GM18498 (cell line): ENCODE measurements at regions not wholly inside any gene's neighbourhood (a gene's known extent, or its start where the extent isn't known, plus 50 kb on each side); places are given as distances from the start of the nearest gene placed in this dataset.
"Not testable (repeated sequence)": the region's sequence is repeated elsewhere in the genome, so short reads cannot be mapped to it uniquely, and the experiment has no call there.

Experiments used
- ATAC-seq: cut with Tn5 transposase; IDR thresholded peaks from one replicate; pipeline ENCODE4 v1.9.1; 2021; ENCODE audit warnings: mild to moderate bottlenecking, moderate library complexity; ENCODE audit not compliant: unreplicated experiment

DNA sequence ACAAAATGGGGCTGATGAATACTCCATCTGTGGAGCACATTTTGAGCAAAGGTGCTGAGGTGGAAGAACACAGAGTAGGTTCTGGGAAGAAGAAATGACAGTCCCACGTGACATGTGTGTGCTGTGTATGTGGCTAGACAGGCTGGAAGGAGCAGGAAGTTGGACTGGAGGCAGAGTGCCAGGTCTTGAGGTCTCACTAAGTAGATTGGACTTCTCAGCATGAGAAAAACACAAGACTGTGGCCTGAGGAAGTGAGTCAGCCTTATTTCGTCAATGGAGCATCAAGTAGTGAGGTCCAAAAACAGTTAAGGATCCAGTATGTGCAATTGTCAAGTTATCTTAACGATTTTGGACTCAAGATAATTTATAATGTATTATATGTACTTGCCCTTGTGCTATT lies 736.5 kb downstream of the KCNJ2 start:
- no peak for ATAC-seq

DNA sequence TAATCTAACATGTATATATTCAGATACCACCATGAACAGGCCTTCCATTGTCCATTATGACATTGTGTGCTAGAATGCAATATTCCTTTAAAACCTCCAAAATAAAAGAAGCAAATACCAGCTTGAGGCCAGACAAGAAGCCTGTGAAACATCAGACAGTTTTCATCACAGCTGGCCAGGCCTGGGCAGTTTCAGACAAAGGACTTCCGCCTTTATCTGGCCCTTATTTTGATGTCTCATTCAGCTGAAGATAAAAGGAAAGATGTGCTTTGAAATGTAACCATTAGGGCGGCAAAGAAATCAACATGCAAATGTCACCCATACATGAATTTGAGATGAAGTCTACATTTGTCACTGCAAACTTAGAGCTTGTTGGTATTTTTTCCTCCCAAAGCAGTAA lies 737.5 kb downstream of the KCNJ2 start:
- no peak for ATAC-seq

DNA sequence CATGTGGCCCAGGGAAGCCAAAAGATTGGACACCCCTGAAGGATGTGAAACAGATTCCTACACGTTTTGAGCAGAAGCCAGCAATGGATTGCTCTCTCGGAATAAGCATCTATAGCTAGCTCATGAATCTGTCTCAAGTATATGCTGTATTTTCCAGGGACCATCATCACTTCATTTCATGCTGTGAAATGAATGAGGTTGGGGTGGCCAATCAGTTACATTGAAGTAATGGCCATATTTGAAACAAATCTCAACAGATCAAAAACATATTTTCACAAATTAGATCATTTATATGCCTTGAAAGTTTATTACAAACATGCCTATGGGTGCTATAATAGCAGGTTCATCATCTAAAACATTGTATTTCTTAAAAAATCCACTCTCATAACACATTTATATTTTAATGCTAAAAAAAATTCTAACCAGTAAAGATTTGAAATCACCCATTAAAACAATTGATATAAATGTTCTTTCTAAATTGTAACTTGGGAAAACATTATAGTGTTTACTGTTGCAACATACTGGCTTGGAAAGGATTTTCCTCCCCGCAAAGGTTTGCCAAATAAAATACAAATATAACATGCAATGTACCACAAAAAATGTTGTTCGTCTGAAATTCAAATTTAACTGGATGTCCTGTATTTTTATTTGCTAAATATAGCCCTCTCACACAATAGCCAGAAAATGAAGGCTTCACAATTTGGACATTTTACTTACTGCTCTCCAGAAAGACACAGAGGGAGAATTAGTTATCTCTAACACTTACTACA lies 743.6 kb downstream of the KCNJ2 start:
- no peak for ATAC-seq

DNA sequence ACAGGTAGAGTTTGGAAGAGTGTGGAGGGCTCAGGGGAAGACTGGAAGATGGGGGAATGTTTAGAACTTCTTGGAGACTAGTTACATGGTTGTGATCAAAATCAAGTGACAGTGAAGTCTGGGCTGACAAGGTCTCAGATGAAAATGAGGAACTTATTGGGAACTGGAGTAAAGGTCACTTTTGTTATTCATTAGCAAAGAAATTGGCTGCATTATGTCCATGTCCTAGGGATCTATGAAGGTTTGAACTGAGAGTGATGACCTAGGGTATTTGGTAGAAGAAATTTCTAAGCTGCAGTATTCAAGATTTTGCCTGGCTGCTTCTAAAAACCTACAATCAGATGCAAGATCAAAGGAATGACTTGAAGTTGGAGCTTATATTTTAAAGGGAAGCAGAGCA lies 747.1 kb downstream of the KCNJ2 start:
- no peak for ATAC-seq

DNA sequence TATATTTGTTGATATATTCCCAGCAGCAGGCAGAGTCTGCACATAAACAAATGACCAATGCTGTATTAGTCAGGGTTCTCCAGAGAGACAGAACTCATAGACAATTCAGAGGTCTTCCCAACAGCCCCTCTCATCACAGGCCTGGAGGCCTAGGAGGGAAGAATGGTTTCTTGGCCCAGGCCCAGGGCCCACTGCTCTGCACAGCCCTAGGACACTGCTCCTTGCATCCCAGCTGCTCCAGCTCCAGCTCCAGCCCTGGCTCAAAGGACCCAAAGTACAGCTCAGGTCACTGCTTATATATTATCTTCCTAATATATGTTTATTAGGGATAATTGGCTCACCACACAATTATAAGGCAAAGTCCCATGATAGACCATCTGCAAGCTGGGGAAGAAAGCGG lies 749.9 kb downstream of the KCNJ2 start:
- ATAC-seq = no peak

DNA sequence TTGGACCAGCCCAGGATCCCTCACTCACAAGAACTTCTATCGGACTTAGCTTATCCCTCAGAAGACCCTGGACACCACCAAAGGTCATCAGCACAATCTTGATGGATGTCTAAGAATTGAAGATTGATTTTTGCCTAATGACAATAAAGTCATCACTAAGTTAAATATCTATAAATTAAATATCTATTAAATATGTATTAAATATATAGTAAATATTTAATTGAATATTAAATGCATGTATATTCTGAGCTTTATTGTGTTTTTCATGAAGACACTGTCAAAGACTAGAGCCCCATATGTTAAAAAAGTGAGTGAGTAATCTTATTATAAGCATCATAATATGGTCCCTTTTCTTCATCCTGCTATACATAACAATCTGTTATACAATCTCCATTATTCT lies 751.1 kb downstream of the KCNJ2 start:
- ATAC-seq = no peak

DNA sequence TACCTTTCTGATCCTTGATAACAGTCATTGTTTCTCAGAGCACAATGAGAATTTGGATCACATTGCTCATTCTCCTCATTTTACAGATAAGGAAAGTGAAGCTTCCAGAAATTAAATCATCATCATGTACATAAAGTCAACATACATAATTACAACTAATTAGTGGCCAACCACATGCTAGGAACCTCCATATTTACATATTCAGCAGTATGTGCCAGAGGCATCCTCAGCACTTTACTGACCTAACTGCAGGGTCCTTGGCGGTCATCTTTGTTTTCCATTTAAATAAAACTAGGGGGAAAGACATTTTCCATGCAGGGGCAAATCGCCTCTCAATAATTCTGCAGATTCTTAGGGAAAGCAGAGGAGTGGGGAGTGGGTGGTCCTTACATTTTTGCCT lies 752.9 kb downstream of the KCNJ2 start:
- ATAC-seq = no peak

DNA sequence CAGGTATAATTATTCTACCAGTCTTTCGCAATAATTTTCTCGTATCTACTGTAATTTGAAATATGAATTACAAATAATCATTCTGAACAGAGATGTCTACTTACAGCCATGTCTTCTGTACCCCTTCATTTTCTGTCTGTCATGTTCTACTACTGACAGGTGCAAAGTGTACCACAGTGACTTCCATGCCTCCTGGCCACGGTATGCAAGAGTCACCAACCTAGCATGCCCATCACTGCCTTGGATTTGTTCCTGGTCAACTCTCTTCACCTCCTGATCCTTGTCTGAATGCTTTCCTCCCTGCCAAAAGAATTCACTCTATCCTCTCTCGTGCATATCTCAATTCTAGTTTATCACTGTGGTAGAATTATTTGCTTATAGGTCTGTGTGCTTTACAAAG lies 755.4 kb downstream of the KCNJ2 start:
- no peak for ATAC-seq

DNA sequence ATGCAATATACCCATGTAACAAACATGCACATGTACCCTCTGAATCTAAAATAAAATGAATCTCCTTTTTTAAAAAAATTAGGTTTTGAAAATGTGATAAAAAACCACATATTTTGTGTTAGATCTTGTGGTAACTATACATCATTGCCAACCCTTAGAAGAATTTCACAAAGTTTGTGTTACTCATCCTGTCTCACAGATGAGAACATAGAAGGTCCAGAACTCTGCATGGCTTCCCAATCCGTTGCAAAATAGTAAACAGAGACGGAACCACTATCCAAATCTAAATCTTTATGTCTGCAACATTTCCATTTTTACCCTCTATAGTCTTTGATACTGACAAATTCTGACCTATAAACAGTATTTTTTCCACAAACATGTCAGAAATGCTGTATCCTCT lies 759.9 kb downstream of the KCNJ2 start:
- ATAC-seq = no peak

DNA sequence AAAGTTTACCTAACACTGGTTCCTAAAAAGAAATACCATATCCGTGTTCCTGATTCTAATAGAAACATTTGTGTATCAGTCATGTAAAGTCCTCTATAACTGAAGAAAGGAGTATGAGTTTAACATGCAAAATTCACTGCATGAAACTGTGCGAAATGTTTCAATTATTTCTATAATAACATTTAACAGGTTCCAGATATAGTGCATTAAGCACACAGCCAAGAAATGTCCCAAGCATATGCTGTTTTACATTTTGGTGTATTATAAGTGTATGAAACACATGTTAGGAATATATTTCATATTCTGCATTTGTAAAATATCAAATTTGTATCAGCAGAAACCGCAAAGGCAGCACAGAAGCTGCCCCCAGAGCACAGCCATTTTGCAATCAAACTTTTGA lies 764.9 kb downstream of the KCNJ2 start:
- ATAC-seq = no peak

DNA sequence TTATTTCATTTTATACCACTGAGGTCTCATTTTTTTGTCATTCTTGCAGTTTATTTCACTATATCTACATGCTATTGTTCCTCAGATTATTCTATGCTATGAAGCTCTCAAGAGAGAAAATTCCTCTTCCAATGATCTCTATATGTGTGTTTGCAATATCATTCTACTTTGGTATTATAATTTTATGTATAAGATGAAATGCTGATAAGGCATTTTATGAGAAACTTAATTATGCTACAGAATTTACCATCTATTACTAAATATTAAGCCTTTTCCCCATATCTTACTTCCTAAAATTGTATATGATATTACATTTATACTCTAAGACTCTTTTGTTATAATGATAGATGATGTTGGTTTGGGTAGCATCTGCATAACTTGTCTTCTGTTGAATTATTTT lies 765.5 kb downstream of the KCNJ2 start:
- ATAC-seq = no peak

DNA sequence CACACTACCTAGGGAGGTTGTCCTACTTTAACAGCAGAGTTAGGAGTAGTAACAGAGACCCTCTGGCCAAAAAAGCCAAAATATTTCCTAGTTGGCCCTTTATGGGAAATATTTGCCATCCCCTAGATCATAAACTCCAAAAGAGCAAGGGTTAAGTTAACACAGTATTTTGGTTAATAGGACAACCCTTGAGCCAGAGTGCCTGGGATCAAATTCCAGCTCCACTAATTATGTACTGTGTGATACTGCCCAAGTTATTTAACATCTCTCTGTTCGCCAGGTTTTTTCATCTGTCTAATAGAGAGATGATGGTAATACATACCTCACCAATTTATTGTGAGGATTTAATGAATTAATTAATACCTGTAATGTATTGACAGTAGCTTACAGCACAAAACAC lies 767.4 kb downstream of the KCNJ2 start:
- ATAC-seq = no peak

DNA sequence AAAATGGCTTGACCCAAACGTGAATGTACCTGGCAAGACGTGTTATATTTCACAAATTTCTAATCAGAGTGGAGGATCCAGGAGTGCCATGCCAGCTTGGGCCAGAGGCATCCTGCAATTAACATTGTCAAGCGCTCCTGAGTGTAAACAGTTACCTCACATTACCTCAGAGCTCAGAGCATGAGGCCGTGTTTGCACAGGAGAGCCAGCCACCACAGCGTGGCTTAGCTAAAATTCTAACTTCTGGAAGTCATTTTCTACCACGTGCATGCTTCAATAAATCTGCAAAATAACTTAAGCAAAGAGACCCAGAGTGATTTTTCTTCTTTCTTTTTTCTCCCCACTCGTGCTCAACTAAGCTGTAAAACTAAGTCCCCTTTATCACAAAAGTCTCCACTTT lies 769.0 kb downstream of the KCNJ2 start:
- ATAC-seq = no peak

DNA sequence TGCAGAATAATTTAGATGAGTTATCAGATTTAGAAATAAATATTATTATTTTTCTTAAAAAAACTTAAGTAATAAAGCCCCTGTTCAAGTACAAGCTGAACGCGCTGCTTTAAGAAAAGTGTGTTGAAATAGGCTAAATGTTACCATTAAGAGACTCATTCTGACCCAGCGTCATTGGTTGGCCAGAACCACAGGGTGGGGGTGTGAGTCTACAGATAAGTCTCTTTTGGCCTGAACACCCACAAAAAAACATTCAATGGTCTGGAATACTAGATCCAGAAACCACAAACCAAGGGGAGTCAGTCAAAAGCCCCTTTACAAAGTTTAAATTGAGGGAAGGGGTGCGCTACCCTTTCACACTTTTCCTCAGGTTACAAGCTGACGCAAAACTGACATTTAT lies 776.1 kb downstream of the KCNJ2 start:
- no peak for ATAC-seq

DNA sequence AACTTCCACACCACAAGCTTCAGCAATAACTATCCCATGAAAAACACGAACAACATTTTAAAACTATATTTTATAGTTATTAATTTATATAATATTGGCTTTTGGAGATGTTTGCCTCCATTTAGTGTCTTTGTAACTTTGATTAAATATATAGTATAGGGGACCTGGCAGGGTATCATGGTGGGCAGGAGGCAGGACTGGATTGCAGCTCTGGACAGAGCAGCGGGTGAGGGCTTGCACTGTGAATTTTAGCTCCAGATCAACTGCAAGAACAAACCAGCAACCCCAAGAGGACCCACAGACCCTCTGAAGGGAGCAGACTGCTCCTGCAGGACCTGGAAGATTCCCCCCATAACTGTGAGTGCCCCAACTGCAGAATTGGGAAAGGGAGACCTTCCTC lies 777.9 kb downstream of the KCNJ2 start:
- ATAC-seq = no peak

DNA sequence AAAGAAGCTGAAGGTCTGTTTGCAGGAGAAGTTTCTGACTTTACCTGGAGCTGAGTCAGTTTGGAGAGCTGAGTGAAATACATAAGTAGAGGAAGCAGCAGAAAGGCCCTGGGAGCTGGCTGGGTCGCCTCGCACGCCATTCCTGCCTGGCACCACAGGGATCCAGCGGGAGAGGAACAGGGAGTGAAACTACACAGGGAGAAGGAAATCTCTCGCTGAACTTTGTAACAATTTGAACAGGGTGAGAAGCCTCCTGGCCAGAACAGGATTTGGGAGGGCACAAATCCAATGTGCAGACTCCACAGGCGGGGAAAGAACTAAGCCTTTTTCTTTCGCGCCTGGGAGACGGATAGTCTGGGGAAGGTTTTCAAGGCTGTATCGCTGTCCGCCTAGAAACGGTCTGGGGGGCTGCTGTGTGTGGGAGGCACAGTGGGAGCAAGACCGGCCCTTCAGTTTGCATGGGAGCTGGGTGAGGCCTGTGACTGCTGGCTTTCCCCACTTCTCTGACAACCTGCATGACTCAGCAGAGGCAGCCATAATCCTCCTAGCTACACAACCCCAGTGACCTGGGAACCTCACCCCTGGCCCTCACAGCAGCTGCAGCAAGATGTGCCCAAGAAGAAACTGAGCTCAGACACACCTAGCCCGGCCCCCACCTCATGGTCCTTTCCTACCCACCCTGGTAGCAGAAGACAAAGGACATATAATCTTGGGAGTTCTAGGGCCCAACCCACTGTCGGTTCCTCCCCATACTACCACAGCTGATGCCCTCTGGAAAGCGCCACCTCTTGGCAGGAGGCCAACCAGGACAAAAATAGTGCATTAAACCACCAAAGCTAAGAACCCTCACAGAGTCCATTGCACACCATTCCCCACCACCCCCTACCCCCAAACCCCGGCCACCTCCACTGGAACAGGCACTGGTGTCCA lies 778.6 kb downstream of the KCNJ2 start:
- ATAC-seq = no peak

DNA sequence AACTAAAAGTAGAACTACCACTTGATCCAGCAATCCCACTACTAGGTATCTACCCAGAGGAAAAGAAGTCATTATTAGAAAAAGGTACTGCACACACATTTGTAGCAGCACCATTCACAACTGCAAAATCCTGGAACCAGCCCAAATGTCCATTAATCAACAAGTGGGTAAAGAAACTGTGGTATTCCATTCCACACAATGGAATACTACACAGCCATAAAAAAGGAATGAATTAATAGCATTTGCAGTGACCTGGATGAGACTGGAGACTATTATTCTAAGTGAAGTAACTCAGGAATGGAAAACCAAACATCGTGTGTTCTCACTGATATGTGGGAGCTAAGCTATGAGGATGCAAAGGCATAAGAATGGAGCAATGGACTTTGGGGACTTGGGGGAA lies 783.8 kb downstream of the KCNJ2 start:
- ATAC-seq = not testable (repeated sequence)

DNA sequence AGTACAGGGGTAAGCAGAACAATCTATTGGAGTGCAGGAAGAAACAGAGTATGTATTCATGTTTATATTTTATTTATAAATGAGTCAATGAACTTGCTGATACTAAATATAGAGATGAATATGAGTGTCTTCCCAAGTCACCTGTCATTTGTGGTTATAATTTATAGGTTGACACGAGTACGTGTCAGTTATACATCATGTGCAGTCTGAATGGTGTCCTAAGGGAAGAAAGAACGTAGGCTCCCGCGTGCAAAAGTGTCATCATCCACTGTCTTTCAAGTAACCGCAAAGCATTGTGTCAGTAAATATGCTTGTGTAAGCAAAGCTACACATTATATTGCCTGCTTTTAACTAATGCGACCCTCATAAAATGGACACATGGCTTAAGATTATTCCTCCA lies 786.1 kb downstream of the KCNJ2 start:
- no peak for ATAC-seq

DNA sequence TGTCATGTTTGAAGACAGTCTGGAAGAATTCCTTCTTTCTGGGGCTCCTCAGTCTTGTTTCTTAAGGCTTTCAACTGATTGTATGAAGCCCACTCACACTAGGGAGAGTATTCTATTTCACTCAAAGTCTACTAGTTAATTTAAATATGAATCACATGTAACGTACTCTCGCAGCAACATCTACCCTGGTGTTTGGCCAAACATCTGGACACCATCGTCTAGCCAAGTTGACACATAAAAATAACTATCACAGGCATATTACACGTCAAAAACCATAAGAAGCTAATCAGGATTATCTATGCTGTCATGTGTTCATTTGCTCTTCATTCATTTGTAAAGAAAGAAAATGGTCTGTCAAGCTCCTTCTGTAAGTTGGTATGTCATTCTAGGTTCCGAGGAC lies 787.4 kb downstream of the KCNJ2 start:
- no peak for ATAC-seq

DNA sequence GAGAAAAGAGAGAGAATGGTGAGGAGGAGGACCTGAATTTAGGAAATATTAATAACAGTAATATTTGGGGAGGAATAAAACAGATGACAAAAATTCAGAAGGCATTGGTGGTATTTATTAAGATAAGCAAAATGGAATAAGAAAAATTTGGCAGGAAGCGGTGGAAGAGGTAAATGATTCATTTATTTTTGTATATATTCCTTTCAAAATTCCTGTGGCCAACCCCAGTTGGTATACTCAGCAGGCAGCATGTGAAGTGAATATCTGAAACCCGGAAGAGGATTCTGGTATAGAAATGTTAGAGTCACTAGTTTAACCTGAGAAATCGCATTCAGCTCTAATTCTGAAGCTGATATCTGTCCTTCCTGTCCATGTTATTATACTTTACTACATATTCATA lies 792.0 kb downstream of the KCNJ2 start:
- no peak for ATAC-seq

DNA sequence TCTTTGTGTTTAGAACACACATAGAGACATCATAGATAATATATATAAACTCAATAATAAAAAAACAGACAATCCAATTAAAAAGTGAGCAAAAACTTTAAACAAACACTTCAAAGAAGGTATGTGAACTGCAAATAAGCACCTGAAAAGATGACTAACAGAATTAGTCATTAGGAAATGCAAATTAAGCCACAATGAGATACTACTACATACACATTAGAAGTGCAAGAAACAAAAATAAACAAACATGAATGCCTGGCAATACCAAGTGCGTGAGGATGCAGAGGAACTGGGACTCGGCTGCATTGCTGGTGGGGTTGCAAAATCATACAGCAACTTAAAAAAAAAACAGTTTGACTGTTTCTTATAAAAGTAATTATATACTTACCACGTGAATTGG lies 799.0 kb downstream of the KCNJ2 start:
- no peak for ATAC-seq

DNA sequence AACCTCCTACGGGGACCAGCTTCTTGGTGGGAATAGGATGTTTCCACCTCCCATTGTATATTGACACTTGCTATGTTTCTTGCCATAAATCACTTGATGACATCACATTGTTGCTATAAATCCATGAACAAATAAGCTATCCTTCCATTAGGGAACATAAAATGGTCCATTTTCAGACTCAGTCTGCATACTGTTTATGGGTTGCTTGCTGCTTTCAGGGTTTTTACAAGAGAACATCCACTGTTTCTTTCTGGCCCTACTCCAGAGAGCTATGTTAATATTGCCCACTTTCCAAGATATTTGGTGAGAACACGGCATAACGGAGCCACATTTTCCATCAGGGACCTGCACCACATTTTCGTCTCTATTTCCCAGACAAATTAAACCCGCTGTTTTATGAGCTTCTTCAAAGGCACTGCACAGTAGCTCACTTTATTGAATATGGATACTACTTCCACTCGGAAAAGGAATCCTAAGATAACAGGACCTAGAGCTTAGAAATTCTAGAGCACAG lies 800.2 kb downstream of the KCNJ2 start:
- ATAC-seq = no peak
